Keratinocyte (primary cell): ENCODE measurements at regions not wholly inside any gene's neighbourhood (a gene's known extent, or its start where the extent isn't known, plus 50 kb on each side); places are given as distances from the start of the nearest gene placed in this dataset.

ENCODE experiments used
- CTCF ChIP-seq, 3 experiments: IDR thresholded peaks in 1 of 3; conservative IDR thresholded peaks in 1 of 3; optimal IDR thresholded peaks in 1 of 3; 2 replicates in 2 of 3; 3 replicates in 1 of 3; pipeline versions ENCODE3 to v1.5.1; 2011; ENCODE audit warnings: low read length in 3 of 3, mild to moderate bottlenecking in 3 of 3, moderate library complexity in 2 of 3, control low read depth in 1 of 3, inconsistent platforms in 1 of 3; ENCODE audit not compliant: insufficient read depth in 2 of 3; ENCODE audit errors: extremely low read depth in 1 of 3
- EZH2 ChIP-seq: IDR thresholded peaks from one replicate; pipeline ENCODE4 v1.6.1; 2012; ENCODE audit warnings: inconsistent platforms, mild to moderate bottlenecking, low read length, moderate library complexity

GRCh38 chr3:127039719-127040118, 56.8 kb downstream of the PLXNA1 start:
- no peak for TF ChIP-seq CTCF (optimal IDR thresholded peaks at IDR 0.05 in 1 of 3, IDR thresholded peaks at IDR 0.05 in 1 of 3, conservative IDR thresholded peaks at IDR 0.05 in 1 of 3; ENCODE audit: extremely low read depth in 1 of 3, insufficient read depth in 2 of 3, low read length in 3 of 3)
- TF ChIP-seq EZH2: no peak
